ENCODE measurements at regions not wholly inside any gene's neighbourhood (a gene's known extent, or its start where the extent isn't known, plus 50 kb on each side); places are given as distances from the start of the nearest gene placed in this dataset.

DNA sequence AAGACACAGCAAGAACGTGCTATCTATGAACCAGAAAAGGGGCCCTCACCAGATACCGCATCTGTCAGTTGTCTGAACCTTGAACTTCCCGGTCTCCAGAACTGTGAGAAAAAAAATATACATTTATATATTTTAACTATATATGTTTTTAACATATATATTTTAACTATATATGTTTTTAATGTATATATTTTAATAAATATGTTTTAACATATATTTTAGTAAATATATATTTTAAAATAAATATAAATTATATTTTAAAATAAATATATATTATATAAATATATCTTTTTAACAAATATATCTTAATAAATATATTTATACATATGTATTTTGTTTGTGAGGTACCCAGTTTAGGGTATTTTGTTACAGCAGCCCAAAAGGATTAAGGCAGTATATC, 958.2 kb upstream of the AUTS2 start:
- TF ChIP-seq CTCF (IDR thresholded peaks at IDR 0.05), result no peak
- TF ChIP-seq POLR2A (IDR thresholded peaks at IDR 0.05), result no peak
- TF ChIP-seq EP300 (IDR thresholded peaks at IDR 0.05), result no peak
- TF ChIP-seq POLR2AphosphoS5 (IDR thresholded peaks at IDR 0.05), result no peak
- peaks cover 0 to 7% (median 2%) of the 10 kb centered on the region in 4 donors for H3K9me3 ChIP-seq
- WGBS, 2 donors, result 85 to 87% methylated on average over 3 of the region's 3 CpGs

DNA sequence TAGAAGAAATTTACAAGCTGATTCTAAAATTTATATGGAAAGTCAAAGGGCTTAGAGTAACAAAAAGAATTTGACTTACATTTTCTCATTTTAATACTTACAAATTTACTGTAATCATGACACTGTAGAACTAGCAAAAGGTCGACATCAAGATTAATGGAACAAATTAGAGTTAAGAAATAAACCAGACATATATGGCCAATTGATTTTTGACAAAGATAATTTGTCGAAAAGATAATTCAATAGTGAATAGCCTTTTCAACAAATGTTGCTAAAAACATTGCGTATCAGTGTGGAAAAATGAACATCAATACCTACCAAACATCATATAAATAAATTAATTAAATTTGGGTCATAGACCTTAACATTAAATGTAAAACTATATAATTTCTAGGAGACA, 955.5 kb upstream of the AUTS2 start:
- Histone ChIP-seq H3K27me3 (no peaks in the 10 kb centered on the region), H3K9me3 (peaks cover 0 to 7% (median 2%) of the 10 kb centered on the region in 4 donors), H3K4me3 (no peak overlapping the region), H3K4me1 (no peaks in the 10 kb centered on the region), H3K36me3 (no peaks in the 10 kb centered on the region), H3K27ac (no peak overlapping the region)
- no peak for DNase-seq
- WGBS, 2 donors, result 73 to 85% methylated on average over 3 of the region's 3 CpGs
- TF ChIP-seq EP300 (IDR thresholded peaks at IDR 0.05) (no peak), CTCF (IDR thresholded peaks at IDR 0.05) (no peak), POLR2AphosphoS5 (IDR thresholded peaks at IDR 0.05) (no peak), POLR2A (IDR thresholded peaks at IDR 0.05) (no peak)
- intact Hi-C loops (cut with DNase I), result no loop called here

More for the DNA sequence above, 958.2 kb upstream of the AUTS2 start:
- H3K4me3 ChIP-seq, result no peak overlapping the region
- no peaks in the 10 kb centered on the region for H3K36me3 ChIP-seq
- no peak overlapping the region for H3K27ac ChIP-seq
- no peaks in the 10 kb centered on the region for H3K27me3 ChIP-seq
- DNase-seq, result no peak
- intact Hi-C loops (cut with DNase I), result no loop called here
- H3K4me1 ChIP-seq, result no peaks in the 10 kb centered on the region

DNA sequence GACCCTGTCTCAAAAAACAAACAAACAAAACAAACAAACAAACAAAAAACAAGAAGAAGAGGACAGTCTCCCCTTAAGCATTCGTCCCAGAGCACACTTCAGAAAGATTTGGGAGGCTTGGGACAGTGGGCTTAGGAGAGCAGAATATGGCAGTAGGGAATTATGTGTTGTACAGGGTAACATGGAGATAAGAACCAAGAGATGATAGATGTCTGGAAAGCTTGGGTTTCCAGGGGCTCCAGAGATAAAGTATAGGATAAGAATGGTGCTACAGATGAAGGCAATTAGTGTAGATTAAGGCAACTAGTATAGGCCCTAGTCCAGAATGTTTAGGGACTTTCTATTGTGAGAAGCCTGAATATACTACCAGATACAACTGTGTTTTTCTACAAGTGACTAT, 934.9 kb upstream of the AUTS2 start:
- intact Hi-C loops (cut with DNase I), result no loop called here
- TF ChIP-seq CTCF (IDR thresholded peaks at IDR 0.05) (no peak), EP300 (IDR thresholded peaks at IDR 0.05) (no peak), POLR2A (IDR thresholded peaks at IDR 0.05) (no peak), POLR2AphosphoS5 (IDR thresholded peaks at IDR 0.05) (no peak)
- H3K9me3 ChIP-seq, result peaks cover 0 to 1% (median 0%) of the 10 kb centered on the region in 4 donors
- WGBS, 2 donors, result 72 to 81% methylated on average over 1 of the region's 1 CpG
- H3K4me1 ChIP-seq, result no peaks in the 10 kb centered on the region
- H3K27ac ChIP-seq, result no peak overlapping the region
- DNase-seq, result no peak
- peaks cover 0 to 7% (median 5%) of the 10 kb centered on the region in 3 donors for H3K27me3 ChIP-seq
- no peak overlapping the region for H3K4me3 ChIP-seq
- no peaks in the 10 kb centered on the region for H3K36me3 ChIP-seq

DNA sequence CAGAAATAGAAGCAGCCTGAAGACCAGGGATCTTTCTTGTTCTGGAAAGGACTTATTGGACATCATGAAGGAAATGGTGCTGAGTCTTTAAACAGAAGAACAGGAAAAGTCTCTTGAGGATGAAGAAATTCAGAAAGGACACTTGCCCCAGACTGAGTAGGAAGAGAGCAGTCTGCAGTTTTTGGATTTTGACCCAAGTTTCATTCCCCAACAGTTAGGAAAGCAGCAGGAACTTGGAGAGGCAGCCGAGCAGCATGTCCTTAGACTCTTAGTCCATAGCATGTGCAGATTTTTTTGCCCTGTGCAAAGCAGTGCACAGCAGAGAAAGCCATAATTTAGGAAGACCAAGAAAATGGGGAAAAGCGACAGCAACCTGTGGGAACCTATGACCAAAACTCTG, 927.2 kb upstream of the AUTS2 start:
- WGBS, 2 donors, result 77 to 80% methylated on average over 2 of the region's 2 CpGs
- Histone ChIP-seq H3K36me3 (no peaks in the 10 kb centered on the region), H3K4me1 (no peaks in the 10 kb centered on the region), H3K27me3 (no peaks in the 10 kb centered on the region), H3K9me3 (peaks cover 0 to 3% (median 1%) of the 10 kb centered on the region in 4 donors), H3K27ac (no peak overlapping the region), H3K4me3 (no peak overlapping the region)
- no peak for DNase-seq
- intact Hi-C loops (cut with DNase I), result no loop called here
- TF ChIP-seq POLR2A (IDR thresholded peaks at IDR 0.05) (no peak), POLR2AphosphoS5 (IDR thresholded peaks at IDR 0.05) (no peak), EP300 (IDR thresholded peaks at IDR 0.05) (no peak), CTCF (IDR thresholded peaks at IDR 0.05) (no peak)

DNA sequence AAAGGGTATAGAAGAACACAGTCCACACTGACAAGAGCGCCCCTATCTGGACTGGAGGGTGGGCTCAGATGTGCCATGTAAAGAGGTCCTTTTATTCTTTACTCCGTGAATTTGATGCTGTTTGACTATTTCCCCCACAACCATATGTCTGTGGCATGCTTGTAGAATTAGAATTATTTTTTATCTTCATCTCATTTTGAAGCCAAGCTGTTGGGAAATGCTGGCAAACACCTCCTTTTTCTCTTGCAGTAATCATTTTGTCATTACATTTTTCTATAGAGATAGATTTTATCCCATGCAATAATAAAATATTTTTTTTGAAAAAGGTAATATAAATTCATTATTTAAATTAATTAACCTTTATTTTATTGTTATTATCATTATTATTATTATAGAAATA, 926.6 kb upstream of the AUTS2 start:
- H3K9me3 ChIP-seq, result peaks cover 0 to 3% (median 1%) of the 10 kb centered on the region in 4 donors
- no peak for DNase-seq
- H3K4me1 ChIP-seq, result no peaks in the 10 kb centered on the region
- no peaks in the 10 kb centered on the region for H3K36me3 ChIP-seq
- TF ChIP-seq POLR2AphosphoS5 (IDR thresholded peaks at IDR 0.05) (no peak), POLR2A (IDR thresholded peaks at IDR 0.05) (no peak), EP300 (IDR thresholded peaks at IDR 0.05) (no peak), CTCF (IDR thresholded peaks at IDR 0.05) (no peak)
- no peak overlapping the region for H3K4me3 ChIP-seq
- WGBS, 2 donors, result 89 to 90% methylated on average over 2 of the region's 2 CpGs
- H3K27me3 ChIP-seq, result no peaks in the 10 kb centered on the region
- intact Hi-C loops (cut with DNase I), result no loop called here
- no peak overlapping the region for H3K27ac ChIP-seq
